GM19025 (cell line): ENCODE measurements at regions not wholly inside any gene's neighbourhood (a gene's known extent, or its start where the extent isn't known, plus 50 kb on each side); places are given as distances from the start of the nearest gene placed in this dataset.
"Not testable (repeated sequence)": the region's sequence is repeated elsewhere in the genome, so short reads cannot be mapped to it uniquely, and the experiment has no call there.

Experiments
- ATAC-seq: cut with Tn5 transposase; IDR thresholded peaks from one replicate; pipeline ENCODE4 v1.9.1; 2021; ENCODE audit warnings: mild to moderate bottlenecking, low read depth, moderate library complexity; ENCODE audit not compliant: unreplicated experiment

- ATAC-seq: no peak
These were observed 207.6 kb upstream of the MDFIC2 start for GRCh38 chr3:70519913-70520659.

- no peak for ATAC-seq
These were observed 206.6 kb upstream of the MDFIC2 start for GRCh38 chr3:70519026-70519425.

- no peak for ATAC-seq
These were observed 205.9 kb upstream of the MDFIC2 start for GRCh38 chr3:70518356-70518755.

- ATAC-seq: no peak
These were observed 204.9 kb upstream of the MDFIC2 start for GRCh38 chr3:70517124-70517890.

- no peak for ATAC-seq
These were observed 203.6 kb upstream of the MDFIC2 start for GRCh38 chr3:70516076-70516475.

GRCh38 chr3:70507486-70507885 lies 195.0 kb upstream of the MDFIC2 start:
- no peak for ATAC-seq

- no peak for ATAC-seq
These were observed 194.3 kb upstream of the MDFIC2 start for GRCh38 chr3:70506775-70507174.

- ATAC-seq: no peak
These were observed 189.1 kb upstream of the MDFIC2 start for GRCh38 chr3:70501561-70501960.

- ATAC-seq: no peak
These were observed 176.4 kb upstream of the MDFIC2 start for GRCh38 chr3:70488816-70489215.

GRCh38 chr3:70488131-70488530 lies 175.7 kb upstream of the MDFIC2 start:
- no peak for ATAC-seq

GRCh38 chr3:70486414-70487017 lies 174.1 kb upstream of the MDFIC2 start:
- ATAC-seq: no peak

- ATAC-seq: no peak
These were observed 163.7 kb upstream of the MDFIC2 start for GRCh38 chr3:70476174-70476573.

GRCh38 chr3:70471464-70472342 lies 159.3 kb upstream of the MDFIC2 start:
- ATAC-seq: no peak

GRCh38 chr3:70466096-70466495 lies 153.7 kb upstream of the MDFIC2 start:
- no peak for ATAC-seq

GRCh38 chr3:70464876-70465275 lies 152.4 kb upstream of the MDFIC2 start:
- ATAC-seq: no peak

GRCh38 chr3:70464465-70464864 lies 152.0 kb upstream of the MDFIC2 start:
- no peak for ATAC-seq

- ATAC-seq: not testable (repeated sequence)
These were observed 137.8 kb upstream of the MDFIC2 start for GRCh38 chr3:70450220-70450619.

GRCh38 chr3:70435422-70435821 lies 123.0 kb upstream of the MDFIC2 start:
- not testable (repeated sequence) for ATAC-seq

GRCh38 chr3:70433091-70433490 lies 120.7 kb upstream of the MDFIC2 start:
- no peak for ATAC-seq

- ATAC-seq: no peak
These were observed 119.5 kb upstream of the MDFIC2 start for GRCh38 chr3:70431911-70432310.

GRCh38 chr3:70426071-70426470 lies 113.6 kb upstream of the MDFIC2 start:
- no peak for ATAC-seq
